ENCODE measurements at regions not wholly inside any gene's neighbourhood (a gene's known extent, or its start where the extent isn't known, plus 50 kb on each side); places are given as distances from the start of the nearest gene placed in this dataset.
"Not testable (repeated sequence)": the region's sequence is repeated elsewhere in the genome, so short reads cannot be mapped to it uniquely, and the experiment has no call there.

DNA sequence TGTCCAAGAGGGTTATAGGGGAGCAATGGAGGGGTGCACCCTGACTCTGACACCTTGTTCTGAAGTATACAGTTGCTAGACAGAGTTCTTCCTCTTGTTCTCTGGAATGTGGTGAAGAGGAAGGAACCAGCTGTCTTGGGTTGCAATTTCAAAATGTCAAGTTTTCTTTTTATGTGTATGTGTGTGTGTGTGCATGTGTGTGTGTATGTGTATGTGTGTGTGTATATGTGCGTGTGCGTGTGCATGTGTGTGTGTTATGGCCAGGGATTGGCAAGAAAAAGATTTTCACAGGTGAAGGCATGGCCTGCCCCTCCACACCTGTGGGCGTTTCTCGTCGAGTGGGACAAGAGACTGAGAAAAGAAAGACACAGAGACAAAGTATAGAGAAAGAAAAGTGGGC, 81.6 kb upstream of the ADGRA3 start:
- DNase-seq = no peak
- Histone ChIP-seq H3K23ac (ENCODE audit: low read length) (no peak overlapping the region), H2BK120ac (ENCODE audit: insufficient read depth, low read length, poor library complexity) (no peak overlapping the region), H2BK5ac (ENCODE audit: low read depth, low read length, poor library complexity) (no peak overlapping the region), H3K9me3 (ENCODE audit: insufficient read depth, low read depth, low read length) (no peaks in the 10 kb centered on the region), H3K27ac (ENCODE audit: low read depth, low read length) (no peak overlapping the region), H2AFZ (ENCODE audit: insufficient read depth, low read length, poor library complexity) (no peak overlapping the region), H3K14ac (ENCODE audit: low read length) (no peak overlapping the region), H3K18ac (ENCODE audit: low read length) (no peak overlapping the region), H3K4me2 (ENCODE audit: low read length) (no peak overlapping the region), H3K9ac (ENCODE audit: low read length) (no peak overlapping the region), H3K4me3 (ENCODE audit: low read depth, low read length) (no peak overlapping the region), H2AK5ac (ENCODE audit: low read length) (no peak overlapping the region), H3K4me1 (ENCODE audit: control insufficient read depth in 1 of 2, insufficient read depth in 2 of 2, low read length in 2 of 2) (peaks cover 0 to 1% of the 10 kb centered on the region in 2 experiments), H3K79me2 (ENCODE audit: control insufficient read depth, insufficient read depth, low read length, poor library complexity) (no peaks in the 10 kb centered on the region), H3K4ac (ENCODE audit: low read depth, low read length) (no peak overlapping the region), H4K8ac (ENCODE audit: low read depth, low read length) (no peak overlapping the region), H3K36me3 (ENCODE audit: control insufficient read depth in 1 of 2, insufficient read depth in 2 of 2, low read length in 2 of 2) (no peaks in the 10 kb centered on the region), H3K79me1 (ENCODE audit: low read length) (no peaks in the 10 kb centered on the region), H2BK12ac (ENCODE audit: low read length) (no peak overlapping the region), H4K91ac (ENCODE audit: low read depth, low read length) (no peak overlapping the region), H3K27me3 (ENCODE audit: insufficient read depth, low read length) (no peaks in the 10 kb centered on the region), H4K12ac (ENCODE audit: low read depth, low read length) (no peak overlapping the region)
- no CpG with 5 or more reads among the region's 5 CpGs for WGBS (ENCODE audit: extremely low coverage, insufficient coverage, insufficient read length)

DNA sequence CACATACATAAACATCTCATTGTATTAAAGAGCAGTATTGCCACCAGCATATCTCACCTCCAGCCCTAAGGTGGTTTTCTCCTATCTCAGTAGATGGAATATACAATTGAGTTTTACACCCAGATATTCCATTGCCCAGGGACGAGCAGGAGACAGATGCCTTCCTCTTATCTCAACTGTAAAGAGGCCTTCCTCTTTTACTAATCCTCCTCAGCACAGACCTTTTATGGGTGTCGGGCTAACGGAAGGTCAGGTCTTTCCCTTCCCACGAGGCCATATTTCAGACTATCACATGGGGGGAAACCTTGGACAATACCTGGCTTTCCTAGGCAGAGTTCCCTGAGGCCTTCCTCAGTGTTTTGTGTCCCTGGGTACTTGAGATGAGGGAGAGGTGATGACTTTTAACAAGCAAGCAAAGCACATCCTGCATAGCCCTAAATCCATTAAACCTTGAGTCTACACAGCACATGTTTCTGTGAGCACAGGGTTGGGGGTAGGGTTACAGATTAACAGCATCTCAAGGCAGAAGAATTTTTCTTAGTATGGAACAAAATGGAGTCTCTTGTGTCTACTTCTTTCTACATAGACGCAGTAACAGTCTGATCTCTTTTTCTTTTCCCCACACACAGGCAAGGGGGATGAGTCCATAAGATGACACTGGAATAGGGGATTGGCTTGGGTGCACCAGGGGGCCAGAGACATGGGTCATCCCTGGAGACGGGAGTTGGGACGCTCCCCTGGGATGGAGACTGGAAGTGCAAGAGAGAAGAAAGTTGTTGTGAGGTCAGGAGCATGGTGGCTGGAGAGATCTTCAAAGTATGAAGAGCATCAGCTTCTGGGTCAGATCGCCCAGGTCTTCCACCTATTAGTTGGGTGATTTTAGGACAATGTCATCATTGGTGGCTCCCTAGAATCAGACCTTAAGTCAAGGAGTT, 82.5 kb upstream of the ADGRA3 start:
- H3K14ac ChIP-seq (ENCODE audit: low read length); H2AK5ac ChIP-seq (ENCODE audit: low read length); H3K9ac ChIP-seq (ENCODE audit: low read length); H2BK5ac ChIP-seq (ENCODE audit: low read depth, low read length, poor library complexity); H4K12ac ChIP-seq (ENCODE audit: low read depth, low read length); H2AFZ ChIP-seq (ENCODE audit: insufficient read depth, low read length, poor library complexity); H3K4me1 ChIP-seq (ENCODE audit: control insufficient read depth in 1 of 2, insufficient read depth in 2 of 2, low read length in 2 of 2); H3K23ac ChIP-seq (ENCODE audit: low read length); H3K27ac ChIP-seq (ENCODE audit: low read depth, low read length); H3K9me3 ChIP-seq (ENCODE audit: insufficient read depth, low read depth, low read length); H4K8ac ChIP-seq (ENCODE audit: low read depth, low read length); H3K27me3 ChIP-seq (ENCODE audit: insufficient read depth, low read length); H3K4ac ChIP-seq (ENCODE audit: low read depth, low read length); H3K79me1 ChIP-seq (ENCODE audit: low read length); H3K79me2 ChIP-seq (ENCODE audit: control insufficient read depth, insufficient read depth, low read length, poor library complexity); H4K91ac ChIP-seq (ENCODE audit: low read depth, low read length); H3K36me3 ChIP-seq (ENCODE audit: control insufficient read depth in 1 of 2, insufficient read depth in 2 of 2, low read length in 2 of 2); H3K4me3 ChIP-seq (ENCODE audit: low read depth, low read length); H3K18ac ChIP-seq (ENCODE audit: low read length); H2BK12ac ChIP-seq (ENCODE audit: low read length); H2BK120ac ChIP-seq (ENCODE audit: insufficient read depth, low read length, poor library complexity); H3K4me2 ChIP-seq (ENCODE audit: low read length): not testable (repeated sequence)
- DNase-seq = peak in 1 of 2 donors; percentile 6
- no CpG with 5 or more reads among the region's 8 CpGs for WGBS (ENCODE audit: extremely low coverage, insufficient coverage, insufficient read length)

DNA sequence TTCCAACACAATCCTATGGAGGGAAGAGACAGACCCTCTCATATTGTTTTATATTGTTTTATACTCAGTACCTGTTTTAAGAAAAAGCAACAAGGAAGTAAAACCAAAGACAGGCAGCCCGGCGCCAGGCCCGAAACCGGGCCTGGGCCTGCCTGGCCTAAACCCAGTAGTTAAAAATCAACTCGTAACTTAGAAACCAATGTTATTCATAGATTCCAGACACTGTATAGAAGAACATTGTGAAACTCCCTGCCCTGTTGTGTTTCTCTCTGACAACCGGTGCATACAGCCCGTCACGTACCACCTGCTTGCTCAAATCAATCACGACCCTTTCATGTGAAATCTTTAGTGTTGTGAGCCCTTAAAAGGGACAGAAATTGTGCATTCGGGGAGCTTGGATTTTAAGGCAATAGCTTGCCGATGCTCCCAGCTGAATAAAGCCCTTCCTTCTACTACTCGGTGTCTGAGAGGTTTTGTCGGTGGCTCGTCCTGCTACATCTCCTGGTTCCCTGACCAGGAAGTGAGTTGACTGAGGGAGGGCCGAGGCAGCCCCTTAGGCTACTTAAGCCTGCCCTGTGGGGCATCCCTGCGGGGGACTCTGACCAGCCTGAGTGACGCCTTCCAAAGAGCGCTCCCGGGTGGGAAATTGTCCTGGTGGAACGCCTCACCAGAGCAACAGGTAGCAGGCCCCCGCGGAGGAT, 83.5 kb upstream of the ADGRA3 start:
- not testable (repeated sequence) for H3K9me3 ChIP-seq (ENCODE audit: insufficient read depth, low read depth, low read length); H3K4me3 ChIP-seq (ENCODE audit: low read depth, low read length); H3K27me3 ChIP-seq (ENCODE audit: insufficient read depth, low read length); H3K23ac ChIP-seq (ENCODE audit: low read length); H4K91ac ChIP-seq (ENCODE audit: low read depth, low read length); H3K36me3 ChIP-seq (ENCODE audit: control insufficient read depth in 1 of 2, insufficient read depth in 2 of 2, low read length in 2 of 2); H3K79me2 ChIP-seq (ENCODE audit: control insufficient read depth, insufficient read depth, low read length, poor library complexity); H4K12ac ChIP-seq (ENCODE audit: low read depth, low read length); H2BK120ac ChIP-seq (ENCODE audit: insufficient read depth, low read length, poor library complexity); H3K4me2 ChIP-seq (ENCODE audit: low read length); H3K4me1 ChIP-seq (ENCODE audit: control insufficient read depth in 1 of 2, insufficient read depth in 2 of 2, low read length in 2 of 2); H3K14ac ChIP-seq (ENCODE audit: low read length); H3K27ac ChIP-seq (ENCODE audit: low read depth, low read length); H4K8ac ChIP-seq (ENCODE audit: low read depth, low read length); H3K18ac ChIP-seq (ENCODE audit: low read length); H2BK5ac ChIP-seq (ENCODE audit: low read depth, low read length, poor library complexity); H2AK5ac ChIP-seq (ENCODE audit: low read length); H2AFZ ChIP-seq (ENCODE audit: insufficient read depth, low read length, poor library complexity); H2BK12ac ChIP-seq (ENCODE audit: low read length); H3K4ac ChIP-seq (ENCODE audit: low read depth, low read length); H3K79me1 ChIP-seq (ENCODE audit: low read length); H3K9ac ChIP-seq (ENCODE audit: low read length)
- no CpG with 5 or more reads among the region's 22 CpGs for WGBS (ENCODE audit: extremely low coverage, insufficient coverage, insufficient read length)
- DNase-seq = peak in 1 of 2 donors; percentile 29

DNA sequence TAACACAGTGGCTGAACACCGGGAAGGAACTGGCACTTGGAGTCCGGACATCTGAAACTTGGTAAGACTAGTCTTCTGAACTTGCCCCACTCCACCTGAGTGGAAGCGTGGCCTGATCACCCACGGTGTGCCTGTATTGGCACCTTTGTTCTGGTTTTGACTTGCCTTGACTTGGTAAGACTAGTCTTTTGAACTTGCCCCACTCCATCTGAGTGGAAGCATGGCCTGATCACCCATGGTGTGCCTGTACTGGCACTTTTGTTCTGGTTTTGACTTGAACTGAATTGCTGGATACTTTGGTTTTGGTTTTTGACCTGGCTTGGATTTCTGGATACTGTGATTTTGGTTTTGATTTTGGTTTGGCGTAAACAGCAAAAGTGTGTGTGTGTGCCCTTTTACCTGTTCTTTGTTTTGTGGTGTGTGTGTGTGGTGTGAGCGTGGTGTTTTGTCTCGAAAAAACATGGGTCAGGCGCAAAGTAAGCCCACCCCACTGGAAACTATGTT, 84.1 kb upstream of the ADGRA3 start:
- H3K79me1 ChIP-seq (ENCODE audit: low read length); H2BK12ac ChIP-seq (ENCODE audit: low read length); H3K18ac ChIP-seq (ENCODE audit: low read length); H2BK120ac ChIP-seq (ENCODE audit: insufficient read depth, low read length, poor library complexity); H2AK5ac ChIP-seq (ENCODE audit: low read length); H3K36me3 ChIP-seq (ENCODE audit: control insufficient read depth in 1 of 2, insufficient read depth in 2 of 2, low read length in 2 of 2); H3K4me3 ChIP-seq (ENCODE audit: low read depth, low read length); H3K14ac ChIP-seq (ENCODE audit: low read length); H3K27me3 ChIP-seq (ENCODE audit: insufficient read depth, low read length); H3K79me2 ChIP-seq (ENCODE audit: control insufficient read depth, insufficient read depth, low read length, poor library complexity); H3K4me2 ChIP-seq (ENCODE audit: low read length); H3K27ac ChIP-seq (ENCODE audit: low read depth, low read length); H2AFZ ChIP-seq (ENCODE audit: insufficient read depth, low read length, poor library complexity); H3K9me3 ChIP-seq (ENCODE audit: insufficient read depth, low read depth, low read length); H4K12ac ChIP-seq (ENCODE audit: low read depth, low read length); H3K23ac ChIP-seq (ENCODE audit: low read length); H3K4ac ChIP-seq (ENCODE audit: low read depth, low read length); H2BK5ac ChIP-seq (ENCODE audit: low read depth, low read length, poor library complexity); H4K91ac ChIP-seq (ENCODE audit: low read depth, low read length); H3K9ac ChIP-seq (ENCODE audit: low read length); H3K4me1 ChIP-seq (ENCODE audit: control insufficient read depth in 1 of 2, insufficient read depth in 2 of 2, low read length in 2 of 2); DNase-seq; H4K8ac ChIP-seq (ENCODE audit: low read depth, low read length): not testable (repeated sequence)
- no CpG with 5 or more reads among the region's 8 CpGs for WGBS (ENCODE audit: extremely low coverage, insufficient coverage, insufficient read length)

Measured in trophoblast cell (in vitro differentiated cells and primary cell).